HG03064 (cell line): ENCODE measurements at regions not wholly inside any gene's neighbourhood (a gene's known extent, or its start where the extent isn't known, plus 50 kb on each side); places are given as distances from the start of the nearest gene placed in this dataset.
"Not testable (repeated sequence)": the region's sequence is repeated elsewhere in the genome, so short reads cannot be mapped to it uniquely, and the experiment has no call there.

Experiments used
- ATAC-seq: cut with Tn5 transposase; IDR thresholded peaks from one replicate; pipeline ENCODE4 v1.9.1; 2021; ENCODE audit warnings: low read depth; ENCODE audit not compliant: unreplicated experiment

GRCh38 chr10:31173752-31174151 lies 142.1 kb upstream of the ZNF438 start:
- ATAC-seq = no peak

DNA sequence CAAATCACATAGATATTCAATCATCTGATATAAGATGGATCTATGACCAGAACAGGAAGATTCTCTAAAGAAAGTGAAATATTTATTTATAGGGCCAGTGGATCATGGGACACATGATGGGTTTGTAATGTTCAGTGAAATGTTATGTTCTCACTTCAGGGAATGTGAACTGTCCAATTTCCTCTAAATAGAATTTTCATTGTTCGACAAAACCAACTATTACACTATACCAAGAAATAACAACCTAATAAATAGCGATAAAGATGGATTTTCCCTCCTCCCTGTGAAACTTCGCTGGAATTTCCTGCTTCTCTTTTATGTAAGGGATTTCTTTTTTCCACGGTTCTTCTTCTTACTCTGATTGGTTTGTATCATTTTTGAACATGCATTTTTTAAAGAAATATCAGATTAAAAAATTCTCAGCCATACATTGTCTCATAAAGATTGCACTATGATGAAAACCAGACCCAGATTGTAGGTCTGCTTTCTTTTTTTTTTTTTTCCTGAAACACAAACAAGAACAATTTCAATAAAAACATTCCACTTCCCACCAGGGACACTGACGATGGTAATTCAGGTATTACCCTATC lies 139.8 kb upstream of the ZEB1 start:
- no peak for ATAC-seq

- no peak for ATAC-seq
These were observed 132.6 kb upstream of the ZEB1 start for GRCh38 chr10:31186225-31187000.

GRCh38 chr10:31187182-31187581 lies 131.8 kb upstream of the ZEB1 start:
- ATAC-seq = no peak

DNA sequence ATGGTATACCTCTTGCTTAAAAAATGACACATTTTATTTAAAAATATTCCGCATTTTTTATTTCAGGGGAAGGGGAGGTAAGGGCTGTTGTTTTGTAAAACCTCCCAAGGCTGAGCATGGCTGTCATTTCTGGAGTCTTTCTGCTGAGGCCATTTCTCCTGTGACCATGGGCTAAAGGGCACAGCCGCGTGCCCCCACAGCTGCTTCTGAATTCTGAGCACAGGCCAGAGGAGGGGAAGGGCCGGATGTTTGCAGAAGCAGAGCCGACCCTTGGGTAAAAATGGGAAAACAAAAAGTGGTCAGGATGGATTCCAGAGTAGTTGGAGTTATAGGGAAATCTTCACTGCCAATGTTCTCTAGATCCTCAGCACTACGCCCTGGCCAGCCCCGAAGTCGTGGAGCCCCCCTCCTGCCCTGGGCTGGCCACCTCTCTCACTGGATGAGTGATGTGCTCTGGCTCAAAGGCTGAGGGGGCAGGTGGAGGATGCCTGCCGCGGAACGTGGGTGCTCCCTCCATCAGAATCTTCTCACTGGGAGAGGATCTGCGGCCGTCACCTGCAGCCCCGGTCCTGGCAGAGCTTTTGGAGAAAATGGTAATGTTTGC lies 131.3 kb upstream of the ZEB1 start:
- no peak for ATAC-seq

- ATAC-seq = no peak
These were observed 130.1 kb upstream of the ZEB1 start for GRCh38 chr10:31188792-31189406.

- no peak for ATAC-seq
These were observed 128.5 kb upstream of the ZEB1 start for GRCh38 chr10:31190488-31190887.

DNA sequence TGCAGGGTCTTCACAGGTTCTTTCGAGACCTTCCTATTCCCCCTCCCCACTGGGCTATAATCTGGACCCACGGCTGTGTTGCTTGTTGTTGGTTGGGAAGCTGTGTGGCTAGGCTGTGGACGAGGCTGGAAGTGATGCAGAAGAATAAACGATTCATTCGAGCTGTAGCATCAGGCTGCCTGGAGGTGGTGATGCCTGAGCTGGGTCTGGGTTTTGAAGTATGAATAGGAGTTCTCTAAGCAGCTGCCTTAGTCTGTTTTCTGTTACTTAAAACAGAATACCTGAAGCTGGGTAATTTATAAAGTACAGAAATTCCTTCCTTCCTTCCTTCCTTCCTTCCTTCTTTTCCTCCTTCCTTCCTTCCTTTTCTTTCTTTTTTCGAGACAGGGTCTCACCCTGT lies 126.5 kb upstream of the ZEB1 start:
- ATAC-seq = no peak

DNA sequence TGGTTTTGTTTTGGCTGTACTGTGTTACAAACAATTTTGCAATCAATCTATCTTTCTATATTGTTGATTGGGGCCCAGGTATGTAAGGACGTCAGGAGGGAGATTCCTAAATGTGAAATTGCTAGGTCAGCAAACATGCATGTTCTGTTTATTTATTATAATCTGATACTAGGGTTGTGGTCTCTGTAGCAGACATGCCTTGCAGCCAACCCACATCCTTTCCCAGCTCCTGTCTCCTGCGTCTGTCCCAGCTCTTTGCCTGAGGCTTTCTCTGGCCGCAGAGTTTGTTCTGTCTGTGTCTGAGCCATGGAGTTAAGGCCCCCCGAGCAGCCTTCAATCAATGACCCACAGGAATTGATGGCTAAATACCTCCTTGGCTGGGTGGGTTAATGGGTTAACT lies 124.0 kb upstream of the ZEB1 start:
- ATAC-seq = no peak

DNA sequence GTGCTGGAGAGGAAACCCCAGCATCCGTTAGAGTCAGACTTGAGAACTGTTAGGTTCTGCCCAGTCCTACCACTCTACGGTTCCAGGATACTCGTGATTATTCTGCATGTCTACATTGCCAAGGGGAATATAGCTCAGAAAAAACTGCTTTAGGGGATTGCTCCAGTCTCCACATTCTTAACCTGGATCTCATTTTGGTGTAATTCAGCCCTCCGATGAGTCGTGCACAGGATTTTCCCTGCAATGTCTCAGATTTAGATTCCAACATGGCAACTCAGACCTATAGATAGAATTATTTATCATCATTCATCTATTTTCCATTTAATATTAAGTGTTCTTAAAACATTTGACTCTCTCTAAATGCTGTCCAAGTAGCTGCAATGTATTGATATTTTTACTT lies 121.1 kb upstream of the ZEB1 start:
- no peak for ATAC-seq

- ATAC-seq = no peak
These were observed 114.9 kb upstream of the ZEB1 start for GRCh38 chr10:31204090-31204489.

DNA sequence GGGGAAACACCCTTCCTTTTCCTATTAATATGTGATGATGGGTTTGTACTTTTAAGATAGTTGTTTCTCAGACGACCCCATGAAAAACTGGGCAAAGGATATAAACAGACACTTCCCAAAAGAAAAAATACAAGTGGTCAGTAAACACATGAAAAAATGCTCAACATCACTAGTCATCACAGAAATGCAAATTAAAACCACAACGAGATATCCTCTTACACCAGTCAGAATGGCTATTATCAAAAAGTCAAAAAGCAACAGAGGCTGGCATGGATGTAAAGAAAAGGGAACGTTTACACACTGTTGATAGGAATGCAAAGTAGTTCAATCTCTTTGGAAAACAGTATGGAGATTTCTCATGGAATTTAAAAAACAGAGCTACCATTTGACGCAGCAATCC lies 111.4 kb upstream of the ZEB1 start:
- ATAC-seq = no peak

GRCh38 chr10:31209478-31209877 lies 109.5 kb upstream of the ZEB1 start:
- ATAC-seq = no peak

DNA sequence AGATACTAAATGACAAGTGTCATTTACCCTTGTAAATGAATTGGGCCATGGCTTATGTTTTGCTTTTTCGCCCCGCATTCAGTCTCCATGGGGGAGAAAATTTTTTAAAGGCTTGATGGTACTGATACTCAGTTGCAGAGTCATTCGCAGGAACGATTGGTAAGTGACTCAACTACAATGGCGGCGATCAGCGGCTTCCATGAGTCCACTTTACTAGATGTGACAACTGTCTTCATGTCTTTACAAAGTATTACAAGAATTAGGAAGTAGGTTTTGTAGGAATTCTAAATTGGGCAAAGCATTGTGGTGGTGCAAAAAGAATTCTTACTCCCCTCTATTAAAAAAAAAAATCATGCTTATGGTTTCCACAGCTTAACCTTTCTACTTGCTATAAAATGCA lies 108.8 kb upstream of the ZEB1 start:
- ATAC-seq = no peak

- no peak for ATAC-seq
These were observed 105.1 kb upstream of the ZEB1 start for GRCh38 chr10:31213959-31214358.

DNA sequence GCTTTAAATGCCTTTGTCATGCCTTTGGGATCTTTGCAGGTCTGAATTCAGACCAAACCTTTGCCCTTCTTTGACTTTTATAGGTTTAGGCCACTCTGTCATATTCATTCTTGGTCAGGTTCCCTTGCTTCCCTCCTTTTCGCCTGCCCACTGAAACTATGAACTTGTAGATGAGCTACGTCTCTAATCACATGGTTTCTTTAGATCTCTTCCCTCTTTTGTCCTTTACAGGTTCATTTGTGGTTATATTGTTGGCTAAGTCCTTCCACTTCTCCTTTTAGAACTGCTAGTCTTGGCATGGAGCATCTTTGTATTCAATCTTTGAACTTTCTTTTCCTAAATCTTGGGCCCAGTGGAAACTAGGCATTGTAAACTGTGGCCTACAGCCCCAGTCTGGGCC lies 104.0 kb upstream of the ZEB1 start:
- ATAC-seq = no peak

- ATAC-seq = no peak
These were observed 99.7 kb upstream of the ZEB1 start for GRCh38 chr10:31219306-31219705.

DNA sequence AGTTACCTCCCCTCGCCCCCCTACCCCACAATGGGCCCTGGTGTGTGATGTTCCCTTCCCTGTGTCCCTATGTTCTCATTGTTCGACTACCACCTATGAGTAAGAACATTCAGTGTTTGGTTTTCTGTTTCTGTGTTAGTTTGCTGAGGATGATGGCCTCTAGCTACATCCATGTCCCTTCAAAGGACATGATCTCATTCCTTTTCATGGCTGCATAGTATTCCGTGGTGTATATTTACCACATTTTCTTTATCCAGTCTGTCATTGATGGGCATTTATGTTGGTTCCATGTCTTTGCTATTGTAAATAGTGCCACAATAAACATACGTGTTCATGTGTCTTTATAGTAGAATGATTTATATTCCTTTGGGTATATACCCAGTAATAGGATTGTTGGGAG lies 90.2 kb upstream of the ZEB1 start:
- ATAC-seq = not testable (repeated sequence)

GRCh38 chr10:31239961-31240360 lies 79.1 kb upstream of the ZEB1 start:
- ATAC-seq = no peak

GRCh38 chr10:31242902-31243301 lies 76.1 kb upstream of the ZEB1 start:
- no peak for ATAC-seq

- not testable (repeated sequence) for ATAC-seq
These were observed 67.9 kb upstream of the ZEB1 start for GRCh38 chr10:31251118-31251517.

- no peak for ATAC-seq
These were observed 65.8 kb upstream of the ZEB1 start for GRCh38 chr10:31253237-31253636.
